Neural progenitor cell (in vitro differentiated cells): ENCODE measurements at regions not wholly inside any gene's neighbourhood (a gene's known extent, or its start where the extent isn't known, plus 50 kb on each side); places are given as distances from the start of the nearest gene placed in this dataset.

Experiments
- DNase-seq: peaks from one replicate; pipeline ENCODE4 v3.0.0-alpha.2; 2016; ENCODE audit warnings: low spot score
- H2AFZ ChIP-seq: fragments of 200-600 bp; sonication (generic); replicated peaks from 2 replicates; pipeline ENCODE4 v1.6.1; 2016; ENCODE audit warnings: antibody characterized with exemption
- H3F3A ChIP-seq: fragments of 200-600 bp; sonication (generic); 2 replicates; pipeline ENCODE4 v1.6.1; 2016; ENCODE audit warnings: antibody characterized with exemption, low read depth
- H3K27ac ChIP-seq: fragments of 200-600 bp; sonication (generic); 2 replicates; pipeline ENCODE4 v1.5.1; 2016; ENCODE audit warnings: mild to moderate bottlenecking
- H3K27me3 ChIP-seq: fragments of 200-600 bp; sonication (generic); 2 replicates; pipeline ENCODE4 v1.6.1; 2016; ENCODE audit warnings: mild to moderate bottlenecking, moderate library complexity
- H3K36me3 ChIP-seq: fragments of 200-600 bp; sonication (generic); 2 replicates; pipeline ENCODE4 v1.5.1; 2016
- H3K4me1 ChIP-seq: fragments of 200-600 bp; sonication (generic); 2 replicates; pipeline ENCODE4 v1.6.1; 2016; ENCODE audit warnings: mixed run types
- H3K4me2 ChIP-seq: fragments of 200-600 bp; sonication (generic); 2 replicates; pipeline ENCODE4 v1.6.1; 2016
- H3K4me3 ChIP-seq: fragments of 200-600 bp; sonication (generic); 2 replicates; pipeline ENCODE4 v1.5.1; 2016
- H3K79me2 ChIP-seq: fragments of 200-600 bp; sonication (generic); 2 replicates; pipeline ENCODE4 v1.6.1; 2016; ENCODE audit warnings: low read depth
- H3K9ac ChIP-seq: fragments of 200-600 bp; sonication (generic); 2 replicates; pipeline ENCODE4 v1.6.1; 2016
- H3K9me3 ChIP-seq: fragments of 200-600 bp; sonication (generic); 2 replicates; pipeline ENCODE4 v1.5.1; 2016; ENCODE audit warnings: low read depth
- H4K20me1 ChIP-seq: fragments of 200-600 bp; sonication (generic); 2 replicates; pipeline ENCODE4 v1.6.1; 2016; ENCODE audit warnings: low read depth
- H3K27ac Mint-ChIP-seq: 3 replicates; pipeline ENCODE4 v1.8.0; 2021; ENCODE audit warnings: mixed read lengths
- H3K27me3 Mint-ChIP-seq: 2 replicates; pipeline ENCODE4 v1.8.0; 2022; ENCODE audit warnings: low read depth, mild to moderate bottlenecking, inconsistent platforms, moderate library complexity, mixed read lengths; ENCODE audit not compliant: insufficient read depth
- H3K36me3 Mint-ChIP-seq: 3 replicates; pipeline ENCODE4 v1.8.0; 2021; ENCODE audit warnings: mixed read lengths
- H3K4me1 Mint-ChIP-seq: 3 replicates; pipeline ENCODE4 v1.8.0; 2021; ENCODE audit warnings: mixed read lengths
- H3K4me3 Mint-ChIP-seq: 3 replicates; pipeline ENCODE4 v1.8.0; 2021; ENCODE audit warnings: mild to moderate bottlenecking, moderate library complexity, mixed read lengths
- H3K9me3 Mint-ChIP-seq: 3 replicates; pipeline ENCODE4 v1.8.0; 2020; ENCODE audit warnings: mixed read lengths
- EZH2 ChIP-seq: fragments of 200-600 bp; sonication (generic); IDR thresholded peaks from 2 replicates; pipeline ENCODE4 v1.6.1; 2017; ENCODE audit warnings: antibody characterized with exemption, mild to moderate bottlenecking, moderate library complexity
- EZH2phosphoT487 ChIP-seq: fragments of 200-600 bp; sonication (generic); IDR thresholded peaks from 2 replicates; pipeline ENCODE4 v1.6.1; 2017; ENCODE audit warnings: antibody characterized with exemption
- TF ChIP-seq, protein P1 (sequence below): fragments of 200-600 bp; sonication (generic); IDR thresholded peaks from 2 replicates; pipeline ENCODE4 v1.5.1; 2017; ENCODE audit warnings: antibody characterized with exemption, mild to moderate bottlenecking

DNA sequence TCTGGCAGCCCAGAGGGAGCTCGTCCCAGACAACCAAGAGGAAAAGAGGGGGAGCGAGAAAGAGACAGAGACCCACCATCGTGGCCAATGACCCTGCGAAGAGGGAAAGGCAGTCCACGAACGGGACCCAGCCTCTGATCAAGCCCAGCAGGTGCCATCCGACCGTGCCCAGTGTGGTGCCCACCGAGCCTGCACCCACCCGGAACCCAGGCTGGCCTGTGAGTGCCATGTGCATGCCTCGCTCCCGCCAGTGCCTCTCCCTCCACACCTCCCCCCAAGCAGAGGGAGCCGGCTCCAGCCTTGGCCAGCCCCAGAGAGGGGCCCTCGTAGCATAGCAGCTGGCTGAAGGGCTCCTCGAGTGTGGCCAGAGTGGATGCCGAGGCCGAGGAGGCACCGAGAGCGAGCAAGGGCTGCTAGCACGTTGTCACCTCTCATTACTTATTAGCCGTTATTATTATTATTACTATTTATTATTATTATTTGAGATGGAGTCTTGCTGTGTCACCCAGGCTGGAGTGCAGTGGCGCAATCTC is 130.7 kb upstream of the CHRM3 start:
- H3K4me1 Mint-ChIP-seq = no peaks in the 10 kb centered on the region
- Histone ChIP-seq H3K27me3 (no peaks in the 10 kb centered on the region), H3K27ac (no peak overlapping the region), H3K9ac (no peak overlapping the region), H3K79me2 (no peaks in the 10 kb centered on the region), H2AFZ (no peak overlapping the region), H4K20me1 (no peaks in the 10 kb centered on the region), H3K4me1 (peaks cover 4% of the 10 kb centered on the region), H3K36me3 (no peaks in the 10 kb centered on the region), H3K4me2 (no peak overlapping the region), H3F3A (no peaks in the 10 kb centered on the region), H3K9me3 (no peaks in the 10 kb centered on the region), H3K4me3 (no peak overlapping the region)
- H3K36me3 Mint-ChIP-seq = no peaks in the 10 kb centered on the region
- H3K9me3 Mint-ChIP-seq = peaks cover 13% of the 10 kb centered on the region
- no peak for DNase-seq
- no peak for TF ChIP-seq EZH2phosphoT487
- H3K27me3 Mint-ChIP-seq = peaks cover 5% of the 10 kb centered on the region
- H3K27ac Mint-ChIP-seq = no peak overlapping the region
- no peak overlapping the region for H3K4me3 Mint-ChIP-seq

DNA sequence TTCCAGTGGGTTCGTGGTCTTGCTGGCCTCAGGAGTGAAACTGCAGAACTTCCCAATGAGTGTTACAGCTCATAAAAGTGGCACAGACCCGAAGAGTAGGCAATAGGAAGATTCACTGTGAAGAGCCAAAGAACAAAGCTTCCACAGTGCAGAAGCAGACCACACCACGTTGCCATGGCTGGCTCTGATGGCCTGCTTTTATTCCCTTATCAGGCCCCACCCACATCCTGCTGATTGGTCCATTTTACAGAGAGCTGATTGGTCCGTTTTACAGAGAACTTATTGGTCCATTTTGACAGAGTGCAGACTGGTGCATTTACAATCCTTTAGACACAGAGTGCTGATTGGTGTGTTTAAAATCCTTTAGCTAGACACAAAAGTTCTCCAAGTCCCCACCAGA is 131.4 kb upstream of the CHRM3 start:
- TF ChIP-seq, protein P1, sequence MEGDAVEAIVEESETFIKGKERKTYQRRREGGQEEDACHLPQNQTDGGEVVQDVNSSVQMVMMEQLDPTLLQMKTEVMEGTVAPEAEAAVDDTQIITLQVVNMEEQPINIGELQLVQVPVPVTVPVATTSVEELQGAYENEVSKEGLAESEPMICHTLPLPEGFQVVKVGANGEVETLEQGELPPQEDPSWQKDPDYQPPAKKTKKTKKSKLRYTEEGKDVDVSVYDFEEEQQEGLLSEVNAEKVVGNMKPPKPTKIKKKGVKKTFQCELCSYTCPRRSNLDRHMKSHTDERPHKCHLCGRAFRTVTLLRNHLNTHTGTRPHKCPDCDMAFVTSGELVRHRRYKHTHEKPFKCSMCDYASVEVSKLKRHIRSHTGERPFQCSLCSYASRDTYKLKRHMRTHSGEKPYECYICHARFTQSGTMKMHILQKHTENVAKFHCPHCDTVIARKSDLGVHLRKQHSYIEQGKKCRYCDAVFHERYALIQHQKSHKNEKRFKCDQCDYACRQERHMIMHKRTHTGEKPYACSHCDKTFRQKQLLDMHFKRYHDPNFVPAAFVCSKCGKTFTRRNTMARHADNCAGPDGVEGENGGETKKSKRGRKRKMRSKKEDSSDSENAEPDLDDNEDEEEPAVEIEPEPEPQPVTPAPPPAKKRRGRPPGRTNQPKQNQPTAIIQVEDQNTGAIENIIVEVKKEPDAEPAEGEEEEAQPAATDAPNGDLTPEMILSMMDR = no peak
- no peak for TF ChIP-seq EZH2phosphoT487
- no peak for TF ChIP-seq EZH2

DNA sequence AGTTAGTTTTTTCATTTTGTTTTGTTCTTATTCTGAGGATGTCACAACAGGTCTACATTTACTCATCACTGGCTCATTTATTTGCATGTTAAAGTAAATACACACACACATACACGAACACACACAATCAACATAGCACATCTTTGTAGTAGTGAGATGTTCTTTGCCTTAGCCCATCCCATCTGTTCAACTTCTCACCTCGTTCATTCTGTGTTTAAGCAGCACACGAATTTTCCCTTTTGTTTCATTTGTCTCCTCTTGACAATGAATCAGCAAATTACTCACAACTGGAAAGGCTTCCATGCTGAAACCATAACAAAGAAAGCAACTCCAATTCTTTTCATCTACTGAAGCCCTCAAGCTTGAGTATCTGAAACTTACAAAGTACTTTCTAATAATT is 133.3 kb upstream of the CHRM3 start:
- Histone ChIP-seq H3K27me3 (no peaks in the 10 kb centered on the region), H3F3A (no peaks in the 10 kb centered on the region), H3K27ac (no peak overlapping the region), H3K4me3 (no peak overlapping the region), H3K36me3 (no peaks in the 10 kb centered on the region), H3K4me1 (peaks cover 4% of the 10 kb centered on the region), H2AFZ (peak overlapping the region; percentile 27), H3K9me3 (no peaks in the 10 kb centered on the region), H3K4me2 (peak overlapping the region; percentile 25), H3K79me2 (no peaks in the 10 kb centered on the region), H4K20me1 (no peaks in the 10 kb centered on the region), H3K9ac (no peak overlapping the region)
- H3K27ac Mint-ChIP-seq = no peak overlapping the region
- DNase-seq = peak; percentile 30
- H3K27me3 Mint-ChIP-seq = peaks cover 5% of the 10 kb centered on the region
- TF ChIP-seq EZH2 (no peak), EZH2phosphoT487 (no peak)
- TF ChIP-seq, protein P1 = no peak
- no peak overlapping the region for H3K4me3 Mint-ChIP-seq
- H3K9me3 Mint-ChIP-seq = peaks cover 13% of the 10 kb centered on the region
- no peaks in the 10 kb centered on the region for H3K4me1 Mint-ChIP-seq
- no peaks in the 10 kb centered on the region for H3K36me3 Mint-ChIP-seq

More for the DNA sequence above, 131.4 kb upstream of the CHRM3 start:
- Mint-ChIP-seq H3K4me1 (no peaks in the 10 kb centered on the region), H3K27me3 (peaks cover 5% of the 10 kb centered on the region), H3K4me3 (no peak overlapping the region), H3K9me3 (peaks cover 13% of the 10 kb centered on the region), H3K27ac (no peak overlapping the region), H3K36me3 (no peaks in the 10 kb centered on the region)
- no peak overlapping the region for H3K9ac ChIP-seq
- H3K4me1 ChIP-seq = peaks cover 4% of the 10 kb centered on the region
- no peaks in the 10 kb centered on the region for H3K36me3 ChIP-seq
- no peaks in the 10 kb centered on the region for H4K20me1 ChIP-seq
- no peak overlapping the region for H2AFZ ChIP-seq
- no peaks in the 10 kb centered on the region for H3K9me3 ChIP-seq
- no peaks in the 10 kb centered on the region for H3K79me2 ChIP-seq
- H3K27me3 ChIP-seq = no peaks in the 10 kb centered on the region
- no peak for DNase-seq
- no peak overlapping the region for H3K27ac ChIP-seq
- H3K4me2 ChIP-seq = no peak overlapping the region
- H3F3A ChIP-seq = no peaks in the 10 kb centered on the region
- H3K4me3 ChIP-seq = no peak overlapping the region

DNA sequence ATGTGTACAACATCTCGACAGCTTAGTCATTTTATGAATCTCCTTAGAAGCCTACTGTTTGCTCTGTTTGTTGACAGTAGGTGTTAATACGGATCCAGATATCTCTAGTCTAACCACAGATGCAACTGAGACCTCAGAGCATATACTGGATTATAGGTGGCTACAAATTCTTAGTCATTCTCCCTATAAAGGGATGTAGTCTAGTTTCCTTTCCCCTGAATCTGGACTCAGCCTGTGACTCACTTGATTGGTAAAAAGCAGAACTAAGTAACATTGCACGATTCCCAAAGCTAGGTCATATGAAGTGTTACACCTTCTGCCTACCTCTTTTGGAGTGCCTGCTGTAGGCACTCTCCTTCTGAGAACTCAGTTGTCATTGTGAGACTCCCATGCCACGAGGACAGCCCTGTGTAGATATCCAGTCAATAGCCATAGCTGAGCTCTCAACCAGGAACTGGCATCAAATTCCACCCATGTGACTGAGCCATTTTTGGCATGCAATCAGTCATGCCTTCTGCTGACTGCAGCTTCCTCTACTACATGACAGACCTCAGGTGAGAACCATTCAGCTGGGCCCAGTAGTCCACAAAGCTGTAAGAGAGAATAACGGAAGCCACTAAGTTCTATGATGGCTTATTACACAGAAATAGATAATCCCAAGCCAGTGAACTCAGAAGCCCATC is 135.9 kb upstream of the CHRM3 start:
- H3K27ac Mint-ChIP-seq = no peak overlapping the region
- Histone ChIP-seq H3K4me2 (no peak overlapping the region), H3K79me2 (no peaks in the 10 kb centered on the region), H3K4me3 (no peak overlapping the region), H3K36me3 (no peaks in the 10 kb centered on the region), H3K27ac (no peak overlapping the region), H3K4me1 (peaks cover 4% of the 10 kb centered on the region), H3F3A (no peaks in the 10 kb centered on the region), H3K9ac (no peak overlapping the region), H3K9me3 (no peaks in the 10 kb centered on the region), H4K20me1 (no peaks in the 10 kb centered on the region), H2AFZ (no peak overlapping the region), H3K27me3 (no peaks in the 10 kb centered on the region)
- no peaks in the 10 kb centered on the region for H3K36me3 Mint-ChIP-seq
- no peak overlapping the region for H3K4me3 Mint-ChIP-seq
- TF ChIP-seq, protein P1 = no peak
- TF ChIP-seq EZH2 (no peak), EZH2phosphoT487 (no peak)
- peaks cover 2% of the 10 kb centered on the region for H3K27me3 Mint-ChIP-seq
- DNase-seq = no peak
- H3K4me1 Mint-ChIP-seq = no peaks in the 10 kb centered on the region
- H3K9me3 Mint-ChIP-seq = no peaks in the 10 kb centered on the region
